HG03460 (cell line): ENCODE measurements at regions not wholly inside any gene's neighbourhood (a gene's known extent, or its start where the extent isn't known, plus 50 kb on each side); places are given as distances from the start of the nearest gene placed in this dataset.
A peak's percentile ranks its signal among the peaks of the same experiment; 100 is the strongest.
"Not testable (repeated sequence)": the region's sequence is repeated elsewhere in the genome, so short reads cannot be mapped to it uniquely, and the experiment has no call there.

Experiments used
- ATAC-seq: cut with Tn5 transposase; IDR thresholded peaks from one replicate; pipeline ENCODE4 v1.9.1; 2021; ENCODE audit not compliant: unreplicated experiment

GRCh38 chr21:10325546-10325945 lies 195.8 kb upstream of the TPTE start:
- ATAC-seq, result peak; percentile 82

GRCh38 chr21:10326146-10326545 lies 195.2 kb upstream of the TPTE start:
- ATAC-seq, result not testable (repeated sequence)

GRCh38 chr21:10328646-10329045 lies 192.7 kb upstream of the TPTE start:
- ATAC-seq, result not testable (repeated sequence)

- not testable (repeated sequence) for ATAC-seq
Measured at GRCh38 chr21:10330641-10331119, 190.7 kb upstream of the TPTE start.

GRCh38 chr21:10331134-10331533 lies 190.2 kb upstream of the TPTE start:
- not testable (repeated sequence) for ATAC-seq

GRCh38 chr21:10332935-10333334 lies 188.4 kb upstream of the TPTE start:
- not testable (repeated sequence) for ATAC-seq

- not testable (repeated sequence) for ATAC-seq
Measured at GRCh38 chr21:10334391-10334790, 187.0 kb upstream of the TPTE start.

- ATAC-seq, result not testable (repeated sequence)
Measured at GRCh38 chr21:10342261-10342956, 179.0 kb upstream of the TPTE start.

- not testable (repeated sequence) for ATAC-seq
Measured at GRCh38 chr21:10343146-10343935, 178.0 kb upstream of the TPTE start.

- ATAC-seq, result not testable (repeated sequence)
Measured at GRCh38 chr21:10344266-10344665, 177.1 kb upstream of the TPTE start.

GRCh38 chr21:10345178-10345612 lies 176.2 kb upstream of the TPTE start:
- not testable (repeated sequence) for ATAC-seq

- not testable (repeated sequence) for ATAC-seq
Measured at GRCh38 chr21:10346249-10346648, 175.1 kb upstream of the TPTE start.

GRCh38 chr21:10346933-10347615 lies 174.3 kb upstream of the TPTE start:
- ATAC-seq, result not testable (repeated sequence)

- ATAC-seq, result not testable (repeated sequence)
Measured at GRCh38 chr21:10347675-10348074, 173.7 kb upstream of the TPTE start.

- not testable (repeated sequence) for ATAC-seq
Measured at GRCh38 chr21:10348150-10348549, 173.2 kb upstream of the TPTE start.

GRCh38 chr21:10354851-10355578 lies 166.4 kb upstream of the TPTE start:
- ATAC-seq, result not testable (repeated sequence)

GRCh38 chr21:10359120-10359519 lies 162.3 kb upstream of the TPTE start:
- not testable (repeated sequence) for ATAC-seq

GRCh38 chr21:10359911-10360310 lies 161.5 kb upstream of the TPTE start:
- not testable (repeated sequence) for ATAC-seq

GRCh38 chr21:10361214-10361736 lies 160.1 kb upstream of the TPTE start:
- ATAC-seq, result not testable (repeated sequence)

GRCh38 chr21:10362816-10363215 lies 158.6 kb upstream of the TPTE start:
- ATAC-seq, result not testable (repeated sequence)
